MCF 10A (cell line): ENCODE measurements at regions not wholly inside any gene's neighbourhood (a gene's known extent, or its start where the extent isn't known, plus 50 kb on each side); places are given as distances from the start of the nearest gene placed in this dataset.

Experiments used
- BruUV-seq: library from RNA; stranded (reverse); fragments of 400-500 nt; replicated peaks from 2 replicates; lab custom pipeline; 2021; lab: Mats Ljungman, UMichigan
- CTCF ChIA-PET: fragments of 300-600 bp; sonication (Branson Sonifier 250); formaldehyde crosslinking; extraction: SDS; loops from one replicate; lab custom pipeline; 2021; ENCODE audit warnings: antibody characterized with exemption, inconsistent platforms; lab: Yijun Ruan, JAX
- POLR2A ChIA-PET: fragments of 300-600, 350-650 bp; sonication (Branson Sonifier 250); formaldehyde crosslinking; extraction: SDS; loops from one replicate; lab custom pipeline; 2020; ENCODE audit warnings: antibody characterized with exemption, inconsistent platforms; lab: Yijun Ruan, JAX
- DNase-seq: peaks from one replicate; pipeline ENCODE4 v3.0.0-alpha.2; 2018; ENCODE audit not compliant: unreplicated experiment
- H3K27ac Mint-ChIP-seq: one replicate; pipeline ENCODE4 v1.8.0; 2022; ENCODE audit warnings: mild to moderate bottlenecking, low read depth, mixed read lengths; ENCODE audit not compliant: unreplicated experiment
- H3K27me3 Mint-ChIP-seq: one replicate; pipeline ENCODE4 v1.8.0; 2022; ENCODE audit warnings: mixed read lengths; ENCODE audit not compliant: insufficient read depth, unreplicated experiment
- H3K36me3 Mint-ChIP-seq: one replicate; pipeline ENCODE4 v1.8.0; 2022; ENCODE audit warnings: mild to moderate bottlenecking, moderate library complexity, mixed read lengths; ENCODE audit not compliant: insufficient read depth, unreplicated experiment
- H3K4me1 Mint-ChIP-seq: one replicate; pipeline ENCODE4 v1.8.0; 2022; ENCODE audit warnings: mixed read lengths; ENCODE audit not compliant: insufficient read depth, unreplicated experiment
- H3K4me3 Mint-ChIP-seq: one replicate; pipeline ENCODE4 v1.8.0; 2022; ENCODE audit warnings: mild to moderate bottlenecking, moderate library complexity, mixed read lengths; ENCODE audit not compliant: unreplicated experiment
- H3K9me3 Mint-ChIP-seq: one replicate; pipeline ENCODE4 v1.8.0; 2022; ENCODE audit warnings: mixed read lengths; ENCODE audit not compliant: unreplicated experiment
- CTCF ChIP-seq: fragments of 200-600 bp; IDR thresholded peaks from one replicate; pipeline ENCODE4 v1.8.0; 2022; ENCODE audit warnings: antibody characterized with exemption, mild to moderate bottlenecking; ENCODE audit not compliant: unreplicated experiment
- intact Hi-C: fragments of 100-400 bp; cut with micrococcal nuclease; formaldehyde crosslinking; loops from 2 replicates; pipeline ENCODE4 v1.14.1; 2022

DNA sequence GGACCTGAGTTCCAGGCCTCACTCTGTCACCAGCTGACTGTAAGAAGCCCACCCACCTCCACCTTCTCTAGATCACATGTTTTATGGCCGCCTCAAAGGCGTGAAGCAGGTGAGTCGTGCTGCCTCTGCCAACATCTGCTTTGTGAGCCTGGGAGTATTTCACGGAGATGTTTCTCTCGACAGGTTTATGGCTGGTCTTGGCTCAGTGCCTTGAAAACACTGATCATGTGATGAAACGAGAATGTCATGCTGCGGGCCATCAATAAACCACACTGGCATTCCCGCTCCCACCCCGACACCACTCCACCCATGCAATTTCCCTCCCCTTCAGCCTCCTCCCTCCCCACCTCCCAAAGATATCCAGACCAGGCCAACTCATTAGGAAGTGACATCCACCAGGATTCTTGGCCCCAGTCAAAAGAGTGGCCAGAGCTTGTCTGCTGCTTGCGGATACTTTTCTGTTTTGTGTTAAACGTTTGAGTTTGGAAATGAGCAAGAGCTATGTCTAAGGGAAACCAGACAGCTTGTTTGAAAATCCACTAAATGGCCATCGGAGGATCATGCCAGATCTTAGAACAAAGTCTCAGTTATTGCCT, 53.8 kb upstream of the NTF3 start:
- POLR2A ChIA-PET = no interaction called here
- Mint-ChIP-seq H3K27me3 (no peaks in the 10 kb centered on the region), H3K27ac (no peak overlapping the region), H3K36me3 (no peaks in the 10 kb centered on the region), H3K4me1 (no peaks in the 10 kb centered on the region), H3K9me3 (peaks cover 31% of the 10 kb centered on the region), H3K4me3 (no peak overlapping the region)
- no peak for TF ChIP-seq CTCF
- no peak for DNase-seq
- CTCF ChIA-PET = interaction anchor here (0.6 kb wide), 2 partner anchors 520 to 1814 kb away, joined by 3 to 4 read pairs; no protein-coding TSS in a partner anchor
- intact Hi-C loops = no loop called here
- no TSS peak for BruUV-seq

- Mint-ChIP-seq H3K4me1 (no peaks in the 10 kb centered on the region), H3K36me3 (no peaks in the 10 kb centered on the region), H3K27me3 (no peaks in the 10 kb centered on the region), H3K27ac (no peak overlapping the region), H3K9me3 (peaks cover 48% of the 10 kb centered on the region), H3K4me3 (no peak overlapping the region)
- BruUV-seq = no TSS peak
- CTCF ChIA-PET = interaction anchor here (0.6 kb wide), 1 partner anchor 27 kb away, joined by 3 read pairs; no protein-coding TSS in a partner anchor
- no peak for TF ChIP-seq CTCF
- no peak for DNase-seq
- POLR2A ChIA-PET = no interaction called here
- intact Hi-C loops = no loop called here
These were observed 52.0 kb upstream of the NTF3 start for GRCh38 chr12:5379749-5380496.
